Neural progenitor cell (in vitro differentiated cells): ENCODE measurements at regions not wholly inside any gene's neighbourhood (a gene's known extent, or its start where the extent isn't known, plus 50 kb on each side); places are given as distances from the start of the nearest gene placed in this dataset.

ENCODE experiments used
- DNase-seq: peaks from one replicate; pipeline ENCODE4 v3.0.0-alpha.2; 2016; ENCODE audit warnings: low spot score
- H2AFZ ChIP-seq: fragments of 200-600 bp; sonication (generic); replicated peaks from 2 replicates; pipeline ENCODE4 v1.6.1; 2016; ENCODE audit warnings: antibody characterized with exemption
- H3F3A ChIP-seq: fragments of 200-600 bp; sonication (generic); 2 replicates; pipeline ENCODE4 v1.6.1; 2016; ENCODE audit warnings: antibody characterized with exemption, low read depth
- H3K27ac ChIP-seq: fragments of 200-600 bp; sonication (generic); 2 replicates; pipeline ENCODE4 v1.5.1; 2016; ENCODE audit warnings: mild to moderate bottlenecking
- H3K27me3 ChIP-seq: fragments of 200-600 bp; sonication (generic); 2 replicates; pipeline ENCODE4 v1.6.1; 2016; ENCODE audit warnings: mild to moderate bottlenecking, moderate library complexity
- H3K36me3 ChIP-seq: fragments of 200-600 bp; sonication (generic); 2 replicates; pipeline ENCODE4 v1.5.1; 2016
- H3K4me1 ChIP-seq: fragments of 200-600 bp; sonication (generic); 2 replicates; pipeline ENCODE4 v1.6.1; 2016; ENCODE audit warnings: mixed run types
- H3K4me2 ChIP-seq: fragments of 200-600 bp; sonication (generic); 2 replicates; pipeline ENCODE4 v1.6.1; 2016
- H3K4me3 ChIP-seq: fragments of 200-600 bp; sonication (generic); 2 replicates; pipeline ENCODE4 v1.5.1; 2016
- H3K79me2 ChIP-seq: fragments of 200-600 bp; sonication (generic); 2 replicates; pipeline ENCODE4 v1.6.1; 2016; ENCODE audit warnings: low read depth
- H3K9ac ChIP-seq: fragments of 200-600 bp; sonication (generic); 2 replicates; pipeline ENCODE4 v1.6.1; 2016
- H3K9me3 ChIP-seq: fragments of 200-600 bp; sonication (generic); 2 replicates; pipeline ENCODE4 v1.5.1; 2016; ENCODE audit warnings: low read depth
- H4K20me1 ChIP-seq: fragments of 200-600 bp; sonication (generic); 2 replicates; pipeline ENCODE4 v1.6.1; 2016; ENCODE audit warnings: low read depth
- H3K27ac Mint-ChIP-seq: 3 replicates; pipeline ENCODE4 v1.8.0; 2021; ENCODE audit warnings: mixed read lengths
- H3K27me3 Mint-ChIP-seq: 2 replicates; pipeline ENCODE4 v1.8.0; 2022; ENCODE audit warnings: low read depth, mild to moderate bottlenecking, inconsistent platforms, moderate library complexity, mixed read lengths; ENCODE audit not compliant: insufficient read depth
- H3K36me3 Mint-ChIP-seq: 3 replicates; pipeline ENCODE4 v1.8.0; 2021; ENCODE audit warnings: mixed read lengths
- H3K4me1 Mint-ChIP-seq: 3 replicates; pipeline ENCODE4 v1.8.0; 2021; ENCODE audit warnings: mixed read lengths
- H3K4me3 Mint-ChIP-seq: 3 replicates; pipeline ENCODE4 v1.8.0; 2021; ENCODE audit warnings: mild to moderate bottlenecking, moderate library complexity, mixed read lengths
- H3K9me3 Mint-ChIP-seq: 3 replicates; pipeline ENCODE4 v1.8.0; 2020; ENCODE audit warnings: mixed read lengths
- EZH2 ChIP-seq: fragments of 200-600 bp; sonication (generic); IDR thresholded peaks from 2 replicates; pipeline ENCODE4 v1.6.1; 2017; ENCODE audit warnings: antibody characterized with exemption, mild to moderate bottlenecking, moderate library complexity
- EZH2phosphoT487 ChIP-seq: fragments of 200-600 bp; sonication (generic); IDR thresholded peaks from 2 replicates; pipeline ENCODE4 v1.6.1; 2017; ENCODE audit warnings: antibody characterized with exemption
- TF ChIP-seq, protein P1 (sequence below): fragments of 200-600 bp; sonication (generic); IDR thresholded peaks from 2 replicates; pipeline ENCODE4 v1.5.1; 2017; ENCODE audit warnings: antibody characterized with exemption, mild to moderate bottlenecking

DNA sequence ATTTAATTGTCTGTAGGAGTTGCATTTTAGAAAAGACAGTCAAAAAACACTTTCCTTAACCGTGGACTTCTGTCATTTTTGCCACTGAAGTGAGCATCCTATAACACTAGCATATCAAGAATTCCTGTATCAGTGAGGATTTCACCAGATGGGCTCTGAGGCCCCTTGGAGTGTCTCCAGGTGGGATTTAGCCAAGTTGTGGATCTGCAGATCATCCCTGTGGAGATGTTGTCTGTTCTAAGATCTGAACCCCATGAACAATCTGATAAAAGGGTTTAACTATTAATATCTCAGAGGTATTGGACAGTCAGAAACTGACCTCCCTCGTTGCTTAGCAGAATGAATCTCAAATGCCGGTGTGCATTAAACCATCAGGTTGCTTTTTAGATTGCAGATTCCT is 165.0 kb upstream of the SRRM4 start:
- no peak overlapping the region for H2AFZ ChIP-seq
- H3K4me2 ChIP-seq: no peak overlapping the region
- no peak overlapping the region for H3K9ac ChIP-seq
- no peaks in the 10 kb centered on the region for H4K20me1 ChIP-seq
- no peaks in the 10 kb centered on the region for H3K9me3 Mint-ChIP-seq
- H3K36me3 Mint-ChIP-seq: no peaks in the 10 kb centered on the region
- no peaks in the 10 kb centered on the region for H3K79me2 ChIP-seq
- H3K4me3 ChIP-seq: no peak overlapping the region
- H3K4me1 Mint-ChIP-seq: peaks cover 13% of the 10 kb centered on the region
- H3K4me1 ChIP-seq: peaks cover 9% of the 10 kb centered on the region
- H3K9me3 ChIP-seq: no peaks in the 10 kb centered on the region
- no peak for TF ChIP-seq EZH2phosphoT487
- TF ChIP-seq EZH2: no peak
- TF ChIP-seq, protein P1, sequence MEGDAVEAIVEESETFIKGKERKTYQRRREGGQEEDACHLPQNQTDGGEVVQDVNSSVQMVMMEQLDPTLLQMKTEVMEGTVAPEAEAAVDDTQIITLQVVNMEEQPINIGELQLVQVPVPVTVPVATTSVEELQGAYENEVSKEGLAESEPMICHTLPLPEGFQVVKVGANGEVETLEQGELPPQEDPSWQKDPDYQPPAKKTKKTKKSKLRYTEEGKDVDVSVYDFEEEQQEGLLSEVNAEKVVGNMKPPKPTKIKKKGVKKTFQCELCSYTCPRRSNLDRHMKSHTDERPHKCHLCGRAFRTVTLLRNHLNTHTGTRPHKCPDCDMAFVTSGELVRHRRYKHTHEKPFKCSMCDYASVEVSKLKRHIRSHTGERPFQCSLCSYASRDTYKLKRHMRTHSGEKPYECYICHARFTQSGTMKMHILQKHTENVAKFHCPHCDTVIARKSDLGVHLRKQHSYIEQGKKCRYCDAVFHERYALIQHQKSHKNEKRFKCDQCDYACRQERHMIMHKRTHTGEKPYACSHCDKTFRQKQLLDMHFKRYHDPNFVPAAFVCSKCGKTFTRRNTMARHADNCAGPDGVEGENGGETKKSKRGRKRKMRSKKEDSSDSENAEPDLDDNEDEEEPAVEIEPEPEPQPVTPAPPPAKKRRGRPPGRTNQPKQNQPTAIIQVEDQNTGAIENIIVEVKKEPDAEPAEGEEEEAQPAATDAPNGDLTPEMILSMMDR: no peak
- H3K36me3 ChIP-seq: no peaks in the 10 kb centered on the region
- H3K27ac ChIP-seq: no peak overlapping the region
- no peak overlapping the region for H3K27ac Mint-ChIP-seq
- no peaks in the 10 kb centered on the region for H3F3A ChIP-seq
- H3K27me3 Mint-ChIP-seq: no peaks in the 10 kb centered on the region
- H3K27me3 ChIP-seq: no peaks in the 10 kb centered on the region
- DNase-seq: no peak
- H3K4me3 Mint-ChIP-seq: no peak overlapping the region

DNA sequence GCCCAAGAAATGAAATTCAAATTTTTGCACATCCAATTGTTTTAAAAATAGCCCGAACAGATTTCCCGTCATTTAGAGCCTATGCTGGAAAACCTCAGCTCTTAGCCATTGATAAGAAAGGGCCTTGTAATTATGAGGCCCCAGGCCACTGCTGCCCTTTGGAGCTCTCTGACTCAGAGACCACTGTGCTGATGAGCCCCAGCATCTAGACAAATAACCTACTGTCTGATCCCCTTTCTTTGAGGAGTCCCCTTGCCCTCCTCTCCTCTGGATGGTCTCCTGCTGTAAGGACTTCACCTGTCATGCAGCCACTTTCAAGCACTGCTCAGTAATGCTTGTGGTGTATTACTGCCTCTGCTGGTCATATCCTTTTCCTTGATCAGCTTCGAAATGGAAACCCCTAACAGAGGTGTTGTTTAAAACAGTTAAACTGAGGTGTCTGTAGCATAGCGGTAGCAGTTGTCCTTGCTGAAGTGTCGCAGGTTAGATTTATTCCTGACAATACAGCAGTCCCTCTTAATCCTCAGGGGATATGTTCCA is 159.9 kb upstream of the SRRM4 start:
- no peak overlapping the region for H3K27ac Mint-ChIP-seq

DNA sequence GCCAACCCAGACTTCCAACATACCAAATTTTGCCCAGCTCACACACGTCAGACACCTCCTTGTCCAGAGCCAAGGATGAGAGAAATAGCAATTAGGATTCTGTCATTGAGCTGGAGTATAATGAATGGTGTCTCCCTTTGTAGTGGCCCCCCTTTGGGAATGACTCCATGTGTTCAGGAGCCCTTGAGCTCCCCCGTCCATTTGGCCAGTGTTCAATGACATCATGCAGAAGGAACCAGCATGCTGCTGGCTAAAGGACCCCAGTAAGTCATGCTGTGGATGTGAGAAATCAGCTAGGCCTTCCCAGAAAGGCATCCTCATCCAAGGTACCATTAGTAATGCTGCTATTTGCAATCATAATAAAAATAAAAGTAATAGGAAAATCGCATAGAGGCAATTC is 158.8 kb upstream of the SRRM4 start:
- TF ChIP-seq EZH2phosphoT487 (no peak), EZH2 (no peak)
- TF ChIP-seq, protein P1: no peak
- Histone ChIP-seq H2AFZ (no peak overlapping the region), H3K9ac (no peak overlapping the region), H3K27me3 (no peaks in the 10 kb centered on the region), H3K36me3 (no peaks in the 10 kb centered on the region), H3K4me1 (no peaks in the 10 kb centered on the region), H3K4me2 (no peak overlapping the region), H4K20me1 (no peaks in the 10 kb centered on the region), H3F3A (no peaks in the 10 kb centered on the region), H3K9me3 (no peaks in the 10 kb centered on the region), H3K4me3 (no peak overlapping the region), H3K27ac (no peak overlapping the region), H3K79me2 (no peaks in the 10 kb centered on the region)
- H3K4me1 Mint-ChIP-seq: no peaks in the 10 kb centered on the region
- DNase-seq: no peak
- H3K9me3 Mint-ChIP-seq: peaks cover 6% of the 10 kb centered on the region
- no peak overlapping the region for H3K27ac Mint-ChIP-seq
- no peaks in the 10 kb centered on the region for H3K27me3 Mint-ChIP-seq
- no peak overlapping the region for H3K4me3 Mint-ChIP-seq
- no peaks in the 10 kb centered on the region for H3K36me3 Mint-ChIP-seq

More for the DNA sequence above, 159.9 kb upstream of the SRRM4 start:
- H3K4me1 Mint-ChIP-seq: no peaks in the 10 kb centered on the region
- no peaks in the 10 kb centered on the region for H3K9me3 ChIP-seq
- H3K4me3 Mint-ChIP-seq: no peak overlapping the region
- H3F3A ChIP-seq: no peaks in the 10 kb centered on the region
- no peaks in the 10 kb centered on the region for H4K20me1 ChIP-seq
- no peaks in the 10 kb centered on the region for H3K27me3 ChIP-seq
- peaks cover 6% of the 10 kb centered on the region for H3K9me3 Mint-ChIP-seq
- H3K27ac ChIP-seq: no peak overlapping the region
- no peak overlapping the region for H3K4me3 ChIP-seq
- no peaks in the 10 kb centered on the region for H3K4me1 ChIP-seq
- DNase-seq: peak; percentile 11
- no peak overlapping the region for H2AFZ ChIP-seq
- no peak overlapping the region for H3K4me2 ChIP-seq
- no peaks in the 10 kb centered on the region for H3K36me3 ChIP-seq
- no peaks in the 10 kb centered on the region for H3K27me3 Mint-ChIP-seq
- H3K36me3 Mint-ChIP-seq: no peaks in the 10 kb centered on the region
- TF ChIP-seq EZH2: no peak
- TF ChIP-seq, protein P1: peak; percentile 32
- no peak overlapping the region for H3K9ac ChIP-seq
- no peaks in the 10 kb centered on the region for H3K79me2 ChIP-seq
